ENCODE measurements at regions not wholly inside any gene's neighbourhood (a gene's known extent, or its start where the extent isn't known, plus 50 kb on each side); places are given as distances from the start of the nearest gene placed in this dataset.

GRCh38 chr4:18278244-18278643, 256.7 kb upstream of the LCORL start:
- DNase-seq = no peak

DNA sequence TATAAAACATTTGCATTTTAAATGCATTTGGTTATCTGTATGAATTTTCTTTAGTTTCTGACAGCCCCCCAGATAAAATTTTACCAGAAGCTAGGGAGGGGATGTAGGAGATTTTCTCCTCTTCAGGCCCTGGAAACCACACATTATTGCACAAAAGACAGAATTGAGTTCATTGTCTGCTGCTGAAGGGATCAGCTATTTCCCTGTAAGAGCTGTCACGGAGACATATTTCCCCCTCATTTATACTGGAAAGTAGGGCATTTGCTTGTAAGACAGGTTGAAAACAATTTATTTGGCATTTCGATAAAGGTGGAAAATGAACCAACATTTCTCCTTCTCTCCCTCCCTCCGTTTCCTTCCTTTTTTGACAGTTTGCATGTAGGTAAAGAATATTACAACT, 241.3 kb upstream of the LCORL start:
- no peak for DNase-seq

DNA sequence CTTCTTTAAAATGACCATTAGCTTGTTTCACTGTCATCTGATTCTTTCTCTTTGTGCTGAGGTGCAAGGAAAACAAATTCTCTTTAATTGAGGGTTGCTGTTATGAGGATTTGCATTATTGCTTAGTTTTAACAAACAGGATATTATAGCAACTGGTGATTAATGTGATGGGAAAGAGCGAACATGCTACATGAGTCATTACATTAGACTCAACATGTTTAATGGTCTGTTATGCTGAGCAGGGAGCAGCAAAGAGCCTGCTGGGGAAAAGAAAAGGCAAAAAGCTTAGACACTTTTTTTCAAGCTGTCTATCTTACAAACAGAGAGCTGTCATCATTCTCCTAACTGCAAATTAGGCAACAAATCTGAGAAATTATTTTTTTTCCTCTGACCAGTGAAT, 230.5 kb upstream of the LCORL start:
- DNase-seq = no peak

DNA sequence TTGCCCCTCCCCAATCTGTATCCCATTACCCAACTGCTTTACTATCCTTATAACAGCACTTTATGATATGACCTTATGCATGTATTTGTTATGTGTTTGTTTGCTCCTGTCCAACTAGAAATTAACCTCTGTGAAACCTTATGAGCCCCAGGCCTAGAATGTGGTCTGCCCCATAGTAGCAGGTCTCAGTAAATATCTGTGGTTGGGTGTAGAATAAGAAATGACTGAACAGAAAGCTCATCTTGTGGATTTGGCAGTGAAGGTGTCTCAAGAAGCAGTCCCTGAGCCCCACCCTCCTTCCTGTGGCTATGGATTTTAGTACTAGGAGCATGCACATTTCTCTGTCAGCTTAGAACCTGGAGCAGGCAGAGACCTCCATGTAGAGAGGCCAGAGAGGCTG, 229.0 kb upstream of the LCORL start:
- no peak for DNase-seq

- DNase-seq = no peak
These were observed 227.1 kb upstream of the LCORL start for GRCh38 chr4:18248611-18249010.

- no peak for DNase-seq
These were observed 225.6 kb upstream of the LCORL start for GRCh38 chr4:18247189-18247588.

DNA sequence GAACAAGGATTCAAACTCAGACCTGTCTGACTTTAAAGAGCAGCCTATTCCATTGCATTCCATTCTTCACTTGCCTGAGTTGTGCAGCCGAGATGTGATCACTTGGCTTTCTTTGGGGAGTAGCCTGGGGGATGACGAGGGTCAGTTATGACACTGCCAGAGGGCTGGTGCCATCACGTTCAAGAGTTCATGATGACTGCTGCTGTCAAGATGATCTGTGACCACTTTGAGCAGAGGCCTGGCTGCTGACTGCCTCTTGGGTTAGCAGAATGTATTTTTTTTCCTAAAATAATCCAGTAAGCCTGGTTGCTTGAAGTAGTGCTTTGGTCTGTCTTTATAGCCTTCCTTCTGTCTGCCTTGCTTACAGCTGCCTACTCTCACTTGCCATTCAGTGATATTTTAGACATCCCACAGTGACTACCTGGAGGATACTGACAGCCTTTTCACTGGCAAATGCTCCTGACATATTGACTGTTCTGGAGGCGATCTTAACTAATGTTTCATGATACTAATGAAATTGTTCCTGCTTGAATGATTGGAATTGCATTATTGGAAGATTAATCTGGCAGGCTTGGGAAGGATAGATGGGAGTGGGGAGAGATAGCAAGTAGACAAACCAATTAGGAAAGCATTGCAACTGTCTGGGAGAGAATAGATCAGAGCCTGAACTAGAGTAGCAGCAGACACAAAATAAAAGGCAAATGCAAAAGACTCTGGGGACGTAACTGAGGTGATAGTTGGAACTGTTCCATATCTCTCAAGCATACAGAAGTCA, 221.6 kb upstream of the LCORL start:
- no peak for DNase-seq

DNA sequence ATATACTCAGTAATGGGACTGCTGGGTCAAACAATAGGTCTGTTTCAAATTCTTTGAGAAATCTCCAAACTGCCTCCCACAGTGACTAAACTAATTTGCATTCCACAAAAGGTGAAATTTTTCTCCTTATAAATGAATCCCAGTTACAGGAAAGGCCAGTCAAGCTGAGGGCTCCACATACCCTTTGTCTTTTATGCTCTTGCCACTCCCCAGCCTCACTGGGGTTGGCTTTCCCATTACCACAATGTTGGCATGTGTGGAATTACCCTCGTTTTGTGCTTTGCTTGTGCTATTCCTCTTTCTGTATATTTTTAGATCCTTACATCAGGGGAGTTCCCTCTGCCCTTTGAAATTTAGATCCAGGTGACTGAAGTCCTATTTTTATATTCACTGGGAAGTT, 220.2 kb upstream of the LCORL start:
- no peak for DNase-seq

- no peak for DNase-seq
These were observed 212.6 kb upstream of the LCORL start for GRCh38 chr4:18234108-18234507.

- DNase-seq = no peak
These were observed 210.2 kb upstream of the LCORL start for GRCh38 chr4:18231726-18232125.

GRCh38 chr4:18227880-18228279, 206.3 kb upstream of the LCORL start:
- DNase-seq = no peak

DNA sequence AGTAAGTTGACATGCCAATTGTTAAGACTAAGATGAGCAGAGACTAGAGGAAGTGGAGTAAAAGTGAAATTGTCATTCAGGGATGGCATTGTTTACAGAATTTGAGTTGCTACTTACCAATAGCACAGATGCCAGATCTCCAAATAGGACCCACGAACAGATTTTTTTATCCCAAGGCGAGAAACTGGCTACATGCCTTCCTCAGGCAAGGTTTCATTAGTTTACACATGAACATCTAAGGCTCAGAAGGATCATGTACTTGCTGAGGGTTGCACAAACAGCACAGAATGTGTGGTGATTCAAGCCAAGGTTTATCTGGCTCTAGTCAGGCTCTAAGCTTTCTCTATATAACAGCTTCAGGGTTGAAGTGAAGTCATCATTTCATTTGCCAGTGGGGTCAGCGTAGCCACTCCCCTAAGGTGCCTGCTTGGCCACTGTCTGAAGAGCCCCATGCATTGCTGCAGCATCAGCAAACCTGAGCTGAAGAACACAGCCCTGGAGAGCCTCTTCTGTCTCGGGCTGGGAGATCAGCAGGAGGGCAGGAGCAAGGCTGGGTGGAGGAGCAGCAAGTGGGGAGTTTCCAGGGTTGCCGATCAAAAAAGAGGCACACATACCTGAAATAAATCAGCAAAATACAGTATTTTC, 193.0 kb upstream of the LCORL start:
- DNase-seq = peak; percentile 23

DNA sequence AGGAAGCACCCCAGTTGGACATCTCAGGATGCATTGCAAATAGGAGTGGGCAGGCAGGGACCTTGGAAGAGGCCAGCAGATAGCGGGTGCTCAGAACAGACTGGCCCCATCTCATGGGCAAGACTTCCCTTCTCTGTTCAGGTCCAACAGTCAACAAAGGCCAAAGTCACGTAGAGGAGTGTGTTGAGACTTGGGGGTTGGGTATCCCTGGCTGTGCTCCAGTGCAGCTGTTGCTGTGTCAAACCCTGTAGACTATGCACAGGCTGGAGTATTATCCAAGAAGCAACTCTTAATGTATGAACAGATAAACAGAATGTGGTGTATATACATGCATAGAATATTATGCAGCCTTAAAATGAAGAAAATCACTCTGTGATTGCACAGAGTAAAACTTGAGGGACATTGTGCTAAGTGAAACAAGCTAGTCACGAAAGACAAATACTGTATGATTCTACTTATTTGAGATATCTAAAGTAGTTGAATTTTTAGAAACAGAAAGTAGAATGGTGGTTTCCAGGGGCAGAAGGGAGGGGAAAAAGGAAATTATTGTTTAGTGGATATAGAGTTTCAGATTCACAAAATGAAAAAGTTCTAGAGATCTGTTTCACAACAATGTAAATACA, 192.1 kb upstream of the LCORL start:
- DNase-seq = no peak

DNA sequence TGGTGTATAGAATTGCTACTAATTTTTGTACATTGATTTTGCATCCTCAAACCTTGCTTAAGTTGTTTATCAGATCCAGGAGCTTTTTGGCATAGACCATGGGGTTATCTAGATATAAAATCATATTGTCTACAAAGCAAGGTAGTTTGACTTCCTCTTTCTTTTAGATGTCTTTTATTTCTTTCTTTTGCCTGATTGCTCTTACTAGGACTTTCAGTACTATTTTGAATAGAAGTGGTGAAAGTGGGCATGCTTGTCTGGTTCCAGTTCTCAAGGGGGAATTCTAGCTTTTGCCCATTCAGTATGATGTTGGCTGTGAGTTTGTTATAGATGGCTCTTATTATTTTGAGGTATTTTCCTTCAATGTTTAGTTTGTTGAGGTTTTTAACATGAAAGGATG, 187.9 kb upstream of the LCORL start:
- no peak for DNase-seq

DNA sequence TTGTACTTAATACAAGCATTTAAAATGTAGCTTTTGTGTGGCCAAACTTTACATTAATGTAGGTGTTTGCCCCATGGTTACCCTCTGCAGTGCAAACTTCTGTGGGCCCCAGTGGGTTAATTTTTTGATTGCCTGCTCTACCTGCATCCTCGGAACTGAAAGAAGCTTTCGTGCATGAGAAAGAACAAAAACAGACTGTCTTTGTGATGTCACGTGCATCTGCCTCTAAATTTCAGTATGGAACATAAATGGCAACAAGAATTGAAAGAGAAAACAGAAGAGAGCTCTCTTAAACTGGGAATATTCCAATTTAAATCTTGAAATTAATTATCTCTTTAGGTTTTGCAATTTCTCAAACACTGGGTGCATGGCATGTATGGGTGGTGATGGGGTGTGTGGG, 182.4 kb upstream of the LCORL start:
- no peak for DNase-seq

DNA sequence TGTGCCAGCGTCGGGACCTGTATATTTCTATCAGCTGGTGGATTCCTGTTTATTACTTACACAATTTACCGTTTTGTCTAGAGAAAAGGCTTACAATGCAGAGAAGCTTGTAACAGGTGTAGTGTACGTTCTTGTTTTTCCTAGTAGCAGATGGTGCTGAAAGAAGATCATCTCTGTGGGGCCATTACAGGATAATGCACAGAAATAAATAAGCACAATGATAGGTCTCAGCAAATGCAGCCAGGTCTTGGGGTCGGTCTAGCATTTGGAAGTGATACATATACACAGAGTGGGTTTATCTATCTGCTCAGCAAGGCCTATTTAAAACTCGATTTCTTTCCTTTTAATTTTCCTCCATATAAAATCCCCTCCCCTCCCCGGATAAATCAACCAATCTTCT, 180.9 kb upstream of the LCORL start:
- no peak for DNase-seq

DNA sequence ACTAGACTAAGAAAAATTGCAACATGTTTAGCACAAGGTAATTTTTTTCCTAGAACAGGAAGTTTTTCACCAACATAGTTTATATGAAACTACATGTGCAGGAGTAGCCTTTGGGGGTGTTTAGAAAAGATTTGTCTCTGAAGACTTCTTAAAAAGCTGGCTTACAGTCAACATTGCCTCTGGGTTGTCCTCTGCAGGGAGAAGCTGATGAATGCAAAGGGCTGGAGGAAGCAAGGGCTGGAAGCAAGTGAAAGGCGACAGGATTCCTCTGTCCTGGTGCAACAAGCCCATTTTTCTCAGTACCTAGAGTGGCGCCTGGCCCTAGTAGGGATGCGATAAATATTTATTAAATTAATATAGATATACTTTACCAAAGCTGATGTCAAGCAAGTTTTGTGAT, 180.3 kb upstream of the LCORL start:
- no peak for DNase-seq

- no peak for DNase-seq
These were observed 177.1 kb upstream of the LCORL start for GRCh38 chr4:18198653-18199052.

DNA sequence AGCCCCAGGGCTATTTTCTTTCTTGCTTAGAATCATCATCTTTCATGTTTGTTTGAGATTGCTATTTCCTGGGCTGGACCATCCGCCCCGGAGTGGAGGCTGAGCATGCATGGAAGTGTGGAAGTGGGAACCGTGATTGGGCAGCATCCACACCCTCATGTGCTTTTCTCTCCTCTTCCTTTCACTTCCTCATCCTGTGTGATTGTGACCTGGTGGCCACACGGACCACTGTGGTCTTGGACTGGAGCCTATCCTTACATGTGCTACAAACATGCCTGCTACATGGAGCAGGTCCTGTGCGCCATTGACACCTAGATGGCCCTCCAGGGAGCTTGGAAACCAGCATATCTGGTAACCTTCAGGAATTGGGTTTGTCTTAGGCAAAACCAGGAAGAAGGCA, 175.9 kb upstream of the LCORL start:
- no peak for DNase-seq

- DNase-seq = no peak
These were observed 172.7 kb upstream of the LCORL start for GRCh38 chr4:18194278-18194677.

DNA sequence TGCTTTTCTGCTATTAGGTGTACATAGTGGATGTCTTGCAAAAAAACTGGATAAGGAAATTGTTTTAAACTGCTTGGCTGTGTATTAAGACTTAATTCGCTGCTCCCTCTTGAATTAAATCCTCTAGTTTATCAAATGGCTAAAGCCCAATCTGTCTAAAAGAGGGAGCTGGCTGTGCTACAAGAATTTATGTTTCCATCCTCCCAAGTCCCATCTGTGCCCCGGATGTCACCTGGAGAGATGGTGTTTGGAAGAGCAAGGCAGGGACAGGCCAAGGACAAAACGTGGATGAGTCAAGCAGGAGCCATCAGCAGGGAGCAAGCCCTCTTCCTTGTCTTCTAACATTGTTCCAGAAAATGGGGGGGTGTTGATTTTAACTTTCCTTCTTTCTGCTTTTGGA, 171.3 kb upstream of the LCORL start:
- no peak for DNase-seq

- no peak for DNase-seq
These were observed 163.9 kb upstream of the LCORL start for GRCh38 chr4:18185491-18185890.

DNA sequence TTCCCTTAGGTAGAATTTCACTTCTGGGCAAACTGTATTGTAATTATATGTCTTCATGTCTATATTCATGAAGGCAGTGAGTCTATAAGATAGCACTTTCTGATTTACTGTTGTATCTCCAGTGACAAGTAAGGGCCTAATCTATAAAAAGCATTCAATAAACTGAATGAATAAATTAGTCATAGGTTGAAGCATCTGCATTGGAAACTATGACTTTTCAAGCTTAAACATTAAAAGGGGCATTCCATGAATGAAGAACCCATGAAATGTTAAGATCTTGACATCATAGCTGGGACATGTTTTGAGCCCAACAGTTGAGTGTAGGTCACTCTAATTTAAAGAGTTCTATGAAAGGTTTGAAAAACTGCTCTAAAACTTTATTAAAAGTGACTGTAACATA, 159.3 kb upstream of the LCORL start:
- DNase-seq = no peak

GRCh38 chr4:18180122-18180521, 158.6 kb upstream of the LCORL start:
- no peak for DNase-seq

DNA sequence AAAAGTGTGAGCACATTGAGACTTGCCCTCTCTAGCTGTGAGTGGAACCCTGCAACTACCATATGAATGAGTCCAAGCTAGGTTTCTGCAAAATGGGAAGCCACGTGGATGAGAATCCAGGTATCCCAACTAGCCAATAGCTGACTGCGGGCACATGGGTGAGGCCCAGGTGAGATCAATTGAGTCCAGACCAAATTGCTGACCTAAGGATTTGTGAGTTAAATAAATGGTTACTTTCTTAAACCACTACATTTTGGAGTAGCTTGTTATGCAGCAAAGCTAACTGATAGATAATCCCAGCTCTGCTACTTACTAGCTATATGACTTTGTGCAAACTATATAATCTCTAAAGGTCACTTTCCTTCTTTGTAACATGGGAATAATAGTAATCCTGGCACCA, 150.3 kb upstream of the LCORL start:
- no peak for DNase-seq

All from NCI-H510A (cell line).